Esophagus muscularis mucosa (tissue), 4 donors: ENCODE measurements at regions not wholly inside any gene's neighbourhood (a gene's known extent, or its start where the extent isn't known, plus 50 kb on each side); places are given as distances from the start of the nearest gene placed in this dataset.

Source experiments
- DNase-seq: peaks from one replicate; pipeline ENCODE4 v3.0.0-alpha.2; 2017; ENCODE audit errors: extremely low spot score
- H3K27ac ChIP-seq, 4 donors: fragments of 200-600 bp; sonication (generic); replicated peaks in 1 of 4; 1 replicate in 3 of 4; 2 replicates in 1 of 4; pipeline ENCODE4 v1.5.1; 2016 to 2019; ENCODE audit warnings: mild to moderate bottlenecking in 1 of 4
- H3K27me3 ChIP-seq, 4 donors: fragments of 200-600 bp; sonication (generic); one replicate each; pipeline versions ENCODE4 v1.5.1 to v1.6.0; 2016 to 2019
- H3K36me3 ChIP-seq, 4 donors: fragments of 200-600 bp; sonication (generic); one replicate each; pipeline ENCODE4 v1.5.1; 2016 to 2019
- H3K4me1 ChIP-seq, 4 donors: fragments of 200-600 bp; sonication (generic); one replicate each; pipeline ENCODE4 v1.5.1; 2016 to 2019
- H3K4me3 ChIP-seq, 4 donors: fragments of 200-600 bp; sonication (generic); 1 replicate in 2 of 4; 2 replicates in 2 of 4; pipeline ENCODE4 v1.5.1; 2016 to 2019; ENCODE audit warnings: mild to moderate bottlenecking in 4 of 4, moderate library complexity in 1 of 4
- H3K9me3 ChIP-seq, 4 donors: fragments of 200-600 bp; sonication (generic); 1 replicate in 3 of 4; 2 replicates in 1 of 4; pipeline ENCODE4 v1.5.1; 2016 to 2019
- EP300 ChIP-seq: sonication (generic); formaldehyde crosslinking; IDR thresholded peaks from one replicate; pipeline ENCODE4 v1.6.1; 2017; ENCODE audit warnings: antibody characterized with exemption
- POLR2A ChIP-seq: fragments of 450-650 bp; IDR thresholded peaks from one replicate; pipeline ENCODE4 v1.6.1; 2017; ENCODE audit warnings: antibody characterized with exemption, moderate library complexity, mild to moderate bottlenecking, low read depth
- POLR2AphosphoS5 ChIP-seq, 2 donors: sonication (generic); formaldehyde crosslinking; IDR thresholded peaks; one replicate each; pipeline ENCODE4 v1.6.1; 2017; ENCODE audit warnings: antibody characterized with exemption in 2 of 2
- WGBS: methylation state at CpG from one replicate; pipeline ENCODE4 v1.1.5; 2018; 5-methylcytosine and 5-hydroxymethylcytosine counted together
- intact Hi-C: fragments of 100-400 bp; cut with DNase I; formaldehyde crosslinking; loops from one replicate; pipeline ENCODE4 v1.15.1; 2023
- TF ChIP-seq, protein P1 (sequence below), 3 experiments: fragments of 200-600 bp in 2 of 3; fragments of 450-650 bp in 1 of 3; sonication (generic) in 2 of 3; IDR thresholded peaks; one replicate each; pipeline ENCODE4 v1.5.1; 2017 to 2019; ENCODE audit warnings: antibody characterized with exemption in 3 of 3, mild to moderate bottlenecking in 2 of 3, moderate library complexity in 1 of 3

- WGBS, result 79% methylated on average over 2 of the region's 2 CpGs
- Histone ChIP-seq H3K4me1 (no peaks in the 10 kb centered on the region), H3K9me3 (no peaks in the 10 kb centered on the region), H3K27me3 (no peaks in the 10 kb centered on the region), H3K27ac (no peak overlapping the region), H3K4me3 (no peak overlapping the region), H3K36me3 (no peaks in the 10 kb centered on the region)
- DNase-seq, result no peak
- intact Hi-C loops, result no loop called here
- no peak for TF ChIP-seq POLR2A
- TF ChIP-seq, protein P1, sequence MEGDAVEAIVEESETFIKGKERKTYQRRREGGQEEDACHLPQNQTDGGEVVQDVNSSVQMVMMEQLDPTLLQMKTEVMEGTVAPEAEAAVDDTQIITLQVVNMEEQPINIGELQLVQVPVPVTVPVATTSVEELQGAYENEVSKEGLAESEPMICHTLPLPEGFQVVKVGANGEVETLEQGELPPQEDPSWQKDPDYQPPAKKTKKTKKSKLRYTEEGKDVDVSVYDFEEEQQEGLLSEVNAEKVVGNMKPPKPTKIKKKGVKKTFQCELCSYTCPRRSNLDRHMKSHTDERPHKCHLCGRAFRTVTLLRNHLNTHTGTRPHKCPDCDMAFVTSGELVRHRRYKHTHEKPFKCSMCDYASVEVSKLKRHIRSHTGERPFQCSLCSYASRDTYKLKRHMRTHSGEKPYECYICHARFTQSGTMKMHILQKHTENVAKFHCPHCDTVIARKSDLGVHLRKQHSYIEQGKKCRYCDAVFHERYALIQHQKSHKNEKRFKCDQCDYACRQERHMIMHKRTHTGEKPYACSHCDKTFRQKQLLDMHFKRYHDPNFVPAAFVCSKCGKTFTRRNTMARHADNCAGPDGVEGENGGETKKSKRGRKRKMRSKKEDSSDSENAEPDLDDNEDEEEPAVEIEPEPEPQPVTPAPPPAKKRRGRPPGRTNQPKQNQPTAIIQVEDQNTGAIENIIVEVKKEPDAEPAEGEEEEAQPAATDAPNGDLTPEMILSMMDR (IDR thresholded peaks at IDR 0.05), result no peak
- TF ChIP-seq POLR2AphosphoS5 (IDR thresholded peaks at IDR 0.05), result no peak
- TF ChIP-seq EP300, result no peak
These were observed 229.0 kb downstream of the PABPC4L start for GRCh38 chr4:133972586-133972985.

GRCh38 chr4:133969202-133969848, 232.3 kb downstream of the PABPC4L start:
- 73% methylated on average over 4 of the region's 4 CpGs for WGBS
- Histone ChIP-seq H3K36me3 (no peaks in the 10 kb centered on the region), H3K4me3 (no peak overlapping the region), H3K27me3 (no peaks in the 10 kb centered on the region), H3K9me3 (no peaks in the 10 kb centered on the region), H3K4me1 (no peaks in the 10 kb centered on the region), H3K27ac (no peak overlapping the region)
- TF ChIP-seq, protein P1 (IDR thresholded peaks at IDR 0.05), result no peak
- TF ChIP-seq EP300 (no peak), POLR2AphosphoS5 (IDR thresholded peaks at IDR 0.05) (no peak), POLR2A (no peak)
- intact Hi-C loops, result no loop called here
- DNase-seq, result no peak

DNA sequence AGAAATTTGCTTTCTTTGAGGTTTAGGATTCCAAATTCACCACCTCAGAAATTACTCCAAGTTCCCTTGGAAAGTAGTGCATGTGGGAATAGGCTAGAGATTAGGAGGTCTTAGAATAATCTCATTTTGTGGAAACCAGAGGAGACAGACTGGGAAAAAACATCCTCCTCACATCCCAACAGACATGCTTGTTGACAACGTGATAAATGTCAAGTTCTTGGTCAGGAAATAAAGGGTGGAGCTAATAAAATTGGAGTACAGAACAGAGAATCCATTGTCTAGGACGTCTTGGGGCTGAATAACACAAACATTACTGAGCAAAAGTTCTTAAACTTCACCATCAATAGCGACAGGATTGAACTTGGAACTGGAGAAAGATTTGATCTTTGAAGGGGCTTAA, 233.4 kb downstream of the PABPC4L start:
- no peak overlapping the region for H3K27ac ChIP-seq
- 62% methylated on average over 3 of the region's 3 CpGs for WGBS
- DNase-seq, result no peak
- intact Hi-C loops, result no loop called here
- H3K4me1 ChIP-seq, result no peaks in the 10 kb centered on the region
- H3K36me3 ChIP-seq, result no peaks in the 10 kb centered on the region
- peaks cover 0 to 6% (median under 1%) of the 10 kb centered on the region in 4 donors for H3K9me3 ChIP-seq
- no peaks in the 10 kb centered on the region for H3K27me3 ChIP-seq
- TF ChIP-seq POLR2AphosphoS5 (IDR thresholded peaks at IDR 0.05) (no peak), EP300 (no peak), POLR2A (no peak)
- TF ChIP-seq, protein P1 (IDR thresholded peaks at IDR 0.05), result no peak
- no peak overlapping the region for H3K4me3 ChIP-seq

GRCh38 chr4:133960975-133961374, 240.6 kb downstream of the PABPC4L start:
- Histone ChIP-seq H3K27ac (no peak overlapping the region), H3K9me3 (peaks cover 0 to 10% (median 2%) of the 10 kb centered on the region in 4 donors), H3K36me3 (no peaks in the 10 kb centered on the region), H3K4me3 (no peak overlapping the region), H3K4me1 (no peaks in the 10 kb centered on the region), H3K27me3 (no peaks in the 10 kb centered on the region)
- WGBS, result 100% methylated on average over 2 of the region's 2 CpGs
- DNase-seq, result no peak
- intact Hi-C loops, result no loop called here
- TF ChIP-seq EP300 (no peak), POLR2AphosphoS5 (IDR thresholded peaks at IDR 0.05) (no peak)
- TF ChIP-seq, protein P1 (IDR thresholded peaks at IDR 0.05), result no peak

- TF ChIP-seq POLR2A, result no peak
- TF ChIP-seq, protein P1 (IDR thresholded peaks at IDR 0.05), result no peak
- no peaks in the 10 kb centered on the region for H3K4me1 ChIP-seq
- WGBS, result 71% methylated on average over 1 of the region's 1 CpG
These were observed 258.5 kb downstream of the PABPC4L start for GRCh38 chr4:133943081-133943480.

More at GRCh38 chr4:133943081-133943480, 258.5 kb downstream of the PABPC4L start:
- intact Hi-C loops, result no loop called here
- Histone ChIP-seq H3K4me3 (no peak overlapping the region), H3K27ac (no peak overlapping the region), H3K27me3 (no peaks in the 10 kb centered on the region), H3K36me3 (no peaks in the 10 kb centered on the region), H3K9me3 (no peaks in the 10 kb centered on the region)
- no peak for DNase-seq
